ENCODE measurements at regions not wholly inside any gene's neighbourhood (a gene's known extent, or its start where the extent isn't known, plus 50 kb on each side); places are given as distances from the start of the nearest gene placed in this dataset.
"Not testable (repeated sequence)": the region's sequence is repeated elsewhere in the genome, so short reads cannot be mapped to it uniquely, and the experiment has no call there.

- 71% methylated on average over 3 of the region's 12 CpGs; no CpG with 5 or more reads in 1 of the 2 donors for WGBS, 2 donors (ENCODE audit: low coverage in 1 of 2)
- no peaks in the 10 kb centered on the region for H3K9me3 ChIP-seq
Observed at GRCh38 chr15:77863491-77864105, 213.9 kb downstream of the TBC1D2B start.

GRCh38 chr15:77862651-77863104, 214.8 kb downstream of the TBC1D2B start:
- no peak for ATAC-seq
- Histone ChIP-seq H3K4me3 (no peak overlapping the region), H3K27ac (no peak overlapping the region), H3K4me1 (no peaks in the 10 kb centered on the region), H3K9me3 (no peaks in the 10 kb centered on the region), H3K27me3 (peaks cover 15% of the 10 kb centered on the region), H3K36me3 (no peaks in the 10 kb centered on the region)
- TF ChIP-seq POLR2A (IDR thresholded peaks at IDR 0.05) (no peak), POLR2AphosphoS5 (IDR thresholded peaks at IDR 0.05) (no peak), EP300 (IDR thresholded peaks at IDR 0.05) (no peak)
- TF ChIP-seq, protein P1, sequence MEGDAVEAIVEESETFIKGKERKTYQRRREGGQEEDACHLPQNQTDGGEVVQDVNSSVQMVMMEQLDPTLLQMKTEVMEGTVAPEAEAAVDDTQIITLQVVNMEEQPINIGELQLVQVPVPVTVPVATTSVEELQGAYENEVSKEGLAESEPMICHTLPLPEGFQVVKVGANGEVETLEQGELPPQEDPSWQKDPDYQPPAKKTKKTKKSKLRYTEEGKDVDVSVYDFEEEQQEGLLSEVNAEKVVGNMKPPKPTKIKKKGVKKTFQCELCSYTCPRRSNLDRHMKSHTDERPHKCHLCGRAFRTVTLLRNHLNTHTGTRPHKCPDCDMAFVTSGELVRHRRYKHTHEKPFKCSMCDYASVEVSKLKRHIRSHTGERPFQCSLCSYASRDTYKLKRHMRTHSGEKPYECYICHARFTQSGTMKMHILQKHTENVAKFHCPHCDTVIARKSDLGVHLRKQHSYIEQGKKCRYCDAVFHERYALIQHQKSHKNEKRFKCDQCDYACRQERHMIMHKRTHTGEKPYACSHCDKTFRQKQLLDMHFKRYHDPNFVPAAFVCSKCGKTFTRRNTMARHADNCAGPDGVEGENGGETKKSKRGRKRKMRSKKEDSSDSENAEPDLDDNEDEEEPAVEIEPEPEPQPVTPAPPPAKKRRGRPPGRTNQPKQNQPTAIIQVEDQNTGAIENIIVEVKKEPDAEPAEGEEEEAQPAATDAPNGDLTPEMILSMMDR (IDR thresholded peaks at IDR 0.05) = no peak
- WGBS, 2 donors (ENCODE audit: low coverage in 1 of 2) = 62% methylated on average over 3 of the region's 13 CpGs; no CpG with 5 or more reads in 1 of the 2 donors

More at GRCh38 chr15:77863491-77864105, 213.9 kb downstream of the TBC1D2B start:
- Histone ChIP-seq H3K27me3 (peaks cover 15% of the 10 kb centered on the region), H3K4me1 (no peaks in the 10 kb centered on the region), H3K36me3 (no peaks in the 10 kb centered on the region), H3K27ac (no peak overlapping the region), H3K4me3 (no peak overlapping the region)
- no peak for TF ChIP-seq EP300 (IDR thresholded peaks at IDR 0.05)
- no peak for TF ChIP-seq POLR2A (IDR thresholded peaks at IDR 0.05)
- TF ChIP-seq, protein P1 (IDR thresholded peaks at IDR 0.05) = no peak
- TF ChIP-seq POLR2AphosphoS5 (IDR thresholded peaks at IDR 0.05) = no peak
- ATAC-seq = no peak

DNA sequence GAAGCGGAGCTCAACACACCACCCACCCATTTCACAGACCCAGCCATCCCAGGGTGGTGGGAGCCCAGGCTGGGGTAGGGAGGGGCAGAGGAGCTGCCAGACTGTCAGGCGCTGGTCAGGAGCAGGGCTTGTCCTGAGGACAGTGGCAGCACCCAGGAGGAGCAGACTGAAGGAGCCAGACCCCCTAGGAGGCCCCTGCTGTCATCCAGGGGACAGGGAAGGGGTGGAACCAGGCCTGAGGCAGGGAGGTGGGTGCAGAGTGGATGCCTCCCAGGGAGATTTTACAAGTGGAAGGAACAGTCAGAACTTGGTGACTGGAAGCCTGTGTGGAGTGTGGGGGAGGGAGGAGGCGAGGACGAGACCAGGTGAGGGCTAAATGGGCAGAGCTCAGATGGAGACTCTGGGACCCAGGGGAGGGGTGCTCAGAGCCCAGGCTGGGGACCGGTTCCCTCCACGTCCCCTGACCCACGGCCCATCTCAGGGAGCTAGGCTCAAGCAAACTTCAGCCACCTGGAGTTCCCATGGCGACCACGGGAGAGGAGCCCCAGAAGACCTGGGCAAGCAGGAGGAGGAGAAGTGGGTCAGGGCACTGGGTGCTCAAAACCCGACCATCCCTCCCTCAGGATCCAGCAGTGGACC, 215.4 kb downstream of the TBC1D2B start:
- ATAC-seq, H3K9me3 ChIP-seq, H3K27ac ChIP-seq, H3K36me3 ChIP-seq, H3K4me3 ChIP-seq, H3K4me1 ChIP-seq: not testable (repeated sequence)
- H3K27me3 ChIP-seq = peaks cover 15% of the 10 kb centered on the region
- WGBS, 2 donors (ENCODE audit: low coverage in 1 of 2) = no CpG with 5 or more reads among the region's 10 CpGs

- WGBS, 2 donors (ENCODE audit: low coverage in 1 of 2) = 80% methylated on average over 2 of the region's 10 CpGs; no CpG with 5 or more reads in 1 of the 2 donors
- ATAC-seq = no peak
Observed at GRCh38 chr15:77860071-77860691, 217.3 kb downstream of the TBC1D2B start.

GRCh38 chr15:77859491-77860060, 217.9 kb downstream of the TBC1D2B start:
- 60 to 67% methylated on average over 1 of the region's 2 CpGs for WGBS, 2 donors (ENCODE audit: low coverage in 1 of 2)

More at GRCh38 chr15:77860071-77860691, 217.3 kb downstream of the TBC1D2B start:
- Histone ChIP-seq H3K9me3 (no peaks in the 10 kb centered on the region), H3K27me3 (peaks cover 15% of the 10 kb centered on the region), H3K36me3 (no peaks in the 10 kb centered on the region), H3K4me3 (no peak overlapping the region), H3K4me1 (no peaks in the 10 kb centered on the region), H3K27ac (no peak overlapping the region)
- no peak for TF ChIP-seq POLR2A (IDR thresholded peaks at IDR 0.05)
- TF ChIP-seq, protein P1 (IDR thresholded peaks at IDR 0.05) = no peak

More at GRCh38 chr15:77859491-77860060, 217.9 kb downstream of the TBC1D2B start:
- Histone ChIP-seq H3K27me3 (peaks cover 15% of the 10 kb centered on the region), H3K4me1 (no peaks in the 10 kb centered on the region), H3K9me3 (no peaks in the 10 kb centered on the region), H3K36me3 (no peaks in the 10 kb centered on the region), H3K4me3 (no peak overlapping the region), H3K27ac (no peak overlapping the region)
- no peak for ATAC-seq
- TF ChIP-seq POLR2AphosphoS5 (IDR thresholded peaks at IDR 0.05) (no peak), POLR2A (IDR thresholded peaks at IDR 0.05) (no peak), EP300 (IDR thresholded peaks at IDR 0.05) (no peak)
- TF ChIP-seq, protein P1 (IDR thresholded peaks at IDR 0.05) = no peak
